ENCODE measurements at regions not wholly inside any gene's neighbourhood (a gene's known extent, or its start where the extent isn't known, plus 50 kb on each side); places are given as distances from the start of the nearest gene placed in this dataset.

DNA sequence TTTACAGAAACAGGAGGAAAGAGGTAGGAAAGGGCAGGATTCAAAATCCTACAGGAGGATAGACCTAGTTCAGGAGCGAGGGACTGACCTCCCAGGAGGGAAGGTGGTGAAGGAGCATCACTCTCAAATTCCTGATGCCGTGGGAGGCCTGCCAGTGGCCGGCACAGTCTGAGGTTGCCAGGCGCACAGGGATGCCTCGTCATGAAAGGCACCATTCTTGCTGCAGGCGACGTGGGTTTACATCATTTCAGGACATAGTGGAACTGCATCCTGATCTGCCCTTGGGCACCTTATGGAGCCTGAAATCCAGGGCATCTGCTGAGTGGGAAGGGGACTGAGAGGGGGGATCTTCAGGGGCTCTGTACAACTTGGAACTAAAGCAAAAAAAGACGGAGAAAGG, 163.2 kb upstream of the S1PR3 start:
- Mint-ChIP-seq H3K27me3 (ENCODE audit: low read depth) (no peaks in the 10 kb centered on the region), H3K27ac (peak overlapping the region; percentile 43), H3K9me3 (peaks cover 14% of the 10 kb centered on the region), H3K4me3 (no peak overlapping the region), H3K4me1 (peaks cover 44% of the 10 kb centered on the region), H3K36me3 (no peaks in the 10 kb centered on the region)
- TF ChIP-seq, protein P1, sequence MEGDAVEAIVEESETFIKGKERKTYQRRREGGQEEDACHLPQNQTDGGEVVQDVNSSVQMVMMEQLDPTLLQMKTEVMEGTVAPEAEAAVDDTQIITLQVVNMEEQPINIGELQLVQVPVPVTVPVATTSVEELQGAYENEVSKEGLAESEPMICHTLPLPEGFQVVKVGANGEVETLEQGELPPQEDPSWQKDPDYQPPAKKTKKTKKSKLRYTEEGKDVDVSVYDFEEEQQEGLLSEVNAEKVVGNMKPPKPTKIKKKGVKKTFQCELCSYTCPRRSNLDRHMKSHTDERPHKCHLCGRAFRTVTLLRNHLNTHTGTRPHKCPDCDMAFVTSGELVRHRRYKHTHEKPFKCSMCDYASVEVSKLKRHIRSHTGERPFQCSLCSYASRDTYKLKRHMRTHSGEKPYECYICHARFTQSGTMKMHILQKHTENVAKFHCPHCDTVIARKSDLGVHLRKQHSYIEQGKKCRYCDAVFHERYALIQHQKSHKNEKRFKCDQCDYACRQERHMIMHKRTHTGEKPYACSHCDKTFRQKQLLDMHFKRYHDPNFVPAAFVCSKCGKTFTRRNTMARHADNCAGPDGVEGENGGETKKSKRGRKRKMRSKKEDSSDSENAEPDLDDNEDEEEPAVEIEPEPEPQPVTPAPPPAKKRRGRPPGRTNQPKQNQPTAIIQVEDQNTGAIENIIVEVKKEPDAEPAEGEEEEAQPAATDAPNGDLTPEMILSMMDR (IDR thresholded peaks at IDR 0.05; ENCODE audit: unreplicated experiment) = no peak
- DNase-seq (ENCODE audit: low spot score in 2 of 2, unreplicated experiment in 2 of 2) = no peak

DNA sequence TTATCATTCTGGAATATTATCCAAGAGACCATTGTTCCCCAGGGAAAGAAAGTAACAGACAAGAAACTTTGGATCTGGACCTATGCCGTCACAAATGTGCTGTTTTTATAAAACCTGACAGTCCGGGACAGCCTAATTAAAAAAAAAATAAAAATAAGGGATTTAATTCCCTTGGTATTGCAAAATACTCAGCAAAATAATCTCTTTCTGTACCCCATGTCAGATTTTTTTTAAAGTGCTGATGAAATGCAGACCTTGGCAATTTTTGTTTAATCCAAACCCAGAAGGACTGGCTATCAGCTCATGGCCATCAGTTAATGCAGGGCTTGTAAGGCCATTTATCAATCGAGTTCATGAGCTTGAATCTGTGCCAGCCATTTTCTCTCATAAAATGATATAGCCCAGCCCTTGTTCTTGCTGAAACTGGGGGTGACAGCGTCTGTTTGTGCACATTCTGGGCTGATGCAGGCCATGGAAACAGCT, 162.7 kb upstream of the S1PR3 start:
- no peak overlapping the region for H3K4me3 Mint-ChIP-seq
- H3K9me3 Mint-ChIP-seq = peaks cover 14% of the 10 kb centered on the region
- H3K27me3 Mint-ChIP-seq (ENCODE audit: low read depth) = no peaks in the 10 kb centered on the region
- H3K27ac Mint-ChIP-seq = peak overlapping the region; percentile 36
- no peaks in the 10 kb centered on the region for H3K36me3 Mint-ChIP-seq
- peaks cover 45% of the 10 kb centered on the region for H3K4me1 Mint-ChIP-seq
- DNase-seq (ENCODE audit: low spot score in 2 of 2, unreplicated experiment in 2 of 2) = no peak
- TF ChIP-seq, protein P1 (IDR thresholded peaks at IDR 0.05; ENCODE audit: unreplicated experiment) = no peak

DNA sequence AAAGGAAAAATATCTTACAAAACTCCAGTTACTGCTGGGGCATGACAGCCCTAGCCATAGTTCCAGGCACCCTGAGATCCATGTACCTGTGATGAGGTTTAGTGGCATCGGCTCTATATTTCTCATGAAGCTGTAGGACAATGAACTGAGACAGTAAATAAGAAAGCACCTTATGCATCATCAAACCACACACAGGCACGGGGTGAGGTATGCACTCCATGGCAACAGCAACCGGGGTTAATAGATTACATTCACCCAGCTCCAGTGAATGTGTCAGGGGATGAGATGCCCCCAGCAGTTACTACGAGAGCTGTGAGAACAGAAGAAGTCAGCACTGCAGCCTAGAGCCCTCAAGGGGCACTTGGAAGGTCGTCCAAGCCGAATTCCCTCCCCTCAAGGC, 162.0 kb upstream of the S1PR3 start:
- Mint-ChIP-seq H3K36me3 (no peaks in the 10 kb centered on the region), H3K4me1 (peaks cover 51% of the 10 kb centered on the region), H3K4me3 (no peak overlapping the region), H3K27me3 (ENCODE audit: low read depth) (no peaks in the 10 kb centered on the region), H3K27ac (peak overlapping the region; percentile 17), H3K9me3 (peaks cover 13% of the 10 kb centered on the region)
- TF ChIP-seq, protein P1 (IDR thresholded peaks at IDR 0.05; ENCODE audit: unreplicated experiment) = no peak
- no peak for DNase-seq (ENCODE audit: low spot score in 2 of 2, unreplicated experiment in 2 of 2)

DNA sequence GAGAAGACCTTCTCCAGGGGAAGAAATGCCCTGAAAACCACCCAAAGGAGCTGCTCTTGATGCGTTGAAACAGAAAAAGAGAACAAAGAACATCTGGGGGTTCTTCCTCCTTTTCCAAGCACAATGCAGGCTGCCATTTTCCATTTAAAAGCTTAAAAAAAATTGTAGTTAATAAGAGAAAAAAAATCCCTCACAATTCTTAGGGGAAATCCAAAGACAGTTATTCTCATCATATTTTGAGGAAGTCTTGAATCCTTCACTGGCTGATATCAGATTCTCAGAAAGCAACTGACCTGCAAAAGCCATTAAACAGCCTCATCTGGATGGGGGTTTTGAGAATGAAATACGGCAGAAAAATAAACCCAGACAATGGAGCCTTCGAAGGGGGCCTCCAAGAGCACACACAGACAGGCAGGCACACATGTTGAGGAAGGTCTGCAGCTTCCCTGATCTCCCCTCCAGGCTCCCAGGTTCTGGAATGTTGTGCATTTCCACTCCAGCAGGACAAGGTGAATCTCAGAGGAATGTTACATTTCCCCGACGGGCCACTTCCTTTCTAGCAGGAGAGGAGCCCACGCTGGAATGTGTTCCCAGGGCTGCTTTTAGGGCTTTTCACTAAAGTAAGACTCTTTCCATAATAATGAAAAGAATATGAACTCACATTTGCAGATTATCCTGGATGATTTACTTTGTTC, 159.4 kb upstream of the S1PR3 start:
- Mint-ChIP-seq H3K4me3 (no peak overlapping the region), H3K36me3 (no peaks in the 10 kb centered on the region), H3K27me3 (ENCODE audit: low read depth) (no peaks in the 10 kb centered on the region), H3K9me3 (peaks cover 6% of the 10 kb centered on the region), H3K27ac (peak overlapping the region; percentile 13), H3K4me1 (peaks cover 59% of the 10 kb centered on the region)
- TF ChIP-seq, protein P1 (IDR thresholded peaks at IDR 0.05; ENCODE audit: unreplicated experiment) = no peak
- DNase-seq (ENCODE audit: low spot score in 2 of 2, unreplicated experiment in 2 of 2) = no peak

DNA sequence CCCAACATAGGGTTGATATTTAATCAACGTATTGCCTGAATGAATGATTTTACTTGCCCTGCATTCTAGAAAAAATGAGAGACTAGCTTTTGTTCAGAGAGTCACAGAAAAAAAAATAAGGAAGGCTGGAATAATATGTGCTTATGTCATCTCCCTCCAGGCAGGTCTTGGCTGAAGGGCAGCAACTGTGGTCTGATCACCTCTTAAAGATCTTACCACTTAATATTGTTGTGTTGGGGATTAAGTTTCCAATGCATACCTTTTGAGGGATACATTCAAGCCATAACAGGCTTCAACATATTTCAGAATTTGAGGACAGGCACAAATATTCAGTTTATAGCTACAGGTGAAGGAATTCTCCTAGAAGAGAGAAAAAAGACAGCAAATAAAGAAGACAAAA, 157.3 kb upstream of the S1PR3 start:
- H3K27me3 Mint-ChIP-seq (ENCODE audit: low read depth) = no peaks in the 10 kb centered on the region
- no peaks in the 10 kb centered on the region for H3K36me3 Mint-ChIP-seq
- DNase-seq (ENCODE audit: low spot score in 2 of 2, unreplicated experiment in 2 of 2) = no peak
- no peak overlapping the region for H3K27ac Mint-ChIP-seq
- peaks cover 6% of the 10 kb centered on the region for H3K9me3 Mint-ChIP-seq
- TF ChIP-seq, protein P1 (IDR thresholded peaks at IDR 0.05; ENCODE audit: unreplicated experiment) = no peak
- H3K4me1 Mint-ChIP-seq = peaks cover 40% of the 10 kb centered on the region
- H3K4me3 Mint-ChIP-seq = no peak overlapping the region
